Activated CD4-positive, alpha-beta T cell treated with anti-CD3 and anti-CD28 coated beads for 4 hours (primary cell): ENCODE measurements at regions not wholly inside any gene's neighbourhood (a gene's known extent, or its start where the extent isn't known, plus 50 kb on each side); places are given as distances from the start of the nearest gene placed in this dataset.
"Not testable (repeated sequence)": the region's sequence is repeated elsewhere in the genome, so short reads cannot be mapped to it uniquely, and the experiment has no call there.

Source experiments
- DNase-seq, 2 donors: peaks; one replicate each; pipeline ENCODE4 v3.0.0-alpha.2; 2020

DNA sequence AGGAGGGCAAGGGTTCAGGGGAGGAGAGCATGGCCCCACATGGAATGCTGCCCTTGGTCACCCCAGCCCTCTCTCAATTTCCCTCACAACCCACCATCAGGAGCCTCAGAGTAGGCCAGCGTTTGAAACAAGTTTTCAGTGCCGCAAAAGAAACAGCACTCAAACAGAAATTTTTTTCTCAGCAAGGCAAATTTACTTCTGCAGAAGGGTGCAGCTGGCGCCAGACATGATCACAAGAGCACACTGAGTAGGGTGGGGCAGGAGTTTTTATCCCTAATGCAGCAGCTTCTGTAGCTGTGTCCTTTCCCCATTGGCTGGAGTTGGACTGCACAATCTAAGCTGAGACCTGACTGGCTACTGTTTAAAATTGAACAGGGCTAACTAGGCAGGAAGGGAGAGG is 287.8 kb upstream of the CDYL start:
- DNase-seq, result no peak

DNA sequence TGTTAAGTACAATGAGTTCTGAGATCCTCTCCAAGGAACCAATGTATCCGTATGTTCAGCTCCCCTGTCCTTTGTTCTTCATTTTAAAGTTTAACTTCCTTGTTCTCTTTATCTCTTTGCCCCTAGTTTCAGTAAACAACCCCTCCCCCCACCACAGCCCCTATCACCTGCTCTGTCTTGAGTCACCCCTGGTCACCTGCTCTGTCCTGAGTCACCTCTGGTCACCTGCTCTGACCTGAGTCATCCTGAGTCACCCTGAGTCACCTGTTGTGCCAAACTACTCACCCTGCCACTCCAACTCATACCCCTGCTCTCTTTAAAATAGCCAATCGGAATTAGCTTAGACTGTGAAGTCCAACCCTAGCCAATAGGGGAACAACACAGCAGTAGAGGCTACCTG is 288.7 kb upstream of the CDYL start:
- DNase-seq, result no peak

DNA sequence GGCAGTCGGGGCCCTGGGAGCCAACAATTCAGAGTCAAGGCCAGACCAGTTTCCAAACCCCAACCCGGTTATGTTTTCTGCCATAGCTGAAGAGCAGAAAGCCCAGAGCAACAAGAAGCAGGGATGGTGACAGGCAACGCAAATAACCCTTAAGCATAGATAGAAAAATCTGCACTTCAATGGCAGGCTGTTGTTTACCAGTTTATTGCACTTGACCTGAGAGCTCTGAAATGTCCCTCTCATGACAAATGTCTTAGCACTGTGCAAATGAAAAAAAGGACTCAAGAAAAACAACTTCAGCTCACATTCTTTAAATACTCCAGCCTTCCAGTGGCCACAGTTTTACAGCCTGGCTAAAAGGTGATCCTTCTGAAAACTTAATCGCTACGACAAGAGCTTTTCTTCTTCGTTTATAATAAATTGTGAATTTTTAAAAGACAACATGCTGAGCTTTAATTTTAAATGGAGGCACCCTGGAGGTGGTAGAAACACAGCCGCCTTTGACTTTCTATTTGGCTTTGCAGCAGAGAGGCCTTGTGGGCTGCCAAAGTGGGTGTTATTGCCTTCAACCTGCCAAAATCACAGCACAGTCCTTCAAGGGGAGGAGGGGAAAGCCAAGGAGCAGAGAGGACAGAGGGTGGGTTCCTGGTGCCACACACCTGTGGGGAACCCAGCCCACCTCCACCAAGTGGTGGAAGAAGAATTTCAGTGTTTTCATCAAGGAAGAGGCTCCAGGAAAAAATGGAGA is 289.5 kb upstream of the CDYL start:
- DNase-seq, result no peak

DNA sequence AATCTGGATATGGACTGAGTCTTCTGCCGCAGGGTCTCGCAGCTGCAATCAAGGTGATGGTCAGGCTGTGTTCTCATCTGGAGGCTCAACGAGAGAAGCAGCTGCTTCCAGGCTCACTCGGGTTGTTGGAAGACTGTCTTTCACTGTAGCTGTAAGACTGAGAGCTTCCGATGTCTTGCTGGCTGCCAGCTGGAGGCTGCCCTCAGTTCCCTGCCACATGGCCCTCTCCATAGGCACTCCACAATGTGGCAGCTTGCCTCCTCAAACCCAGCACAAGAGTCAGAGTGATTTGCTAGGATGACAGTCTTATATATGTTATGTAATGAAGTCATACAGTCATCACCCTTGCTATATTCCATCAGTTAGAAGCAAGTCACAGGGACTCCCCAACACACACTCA is 290.5 kb upstream of the CDYL start:
- DNase-seq, result no peak

DNA sequence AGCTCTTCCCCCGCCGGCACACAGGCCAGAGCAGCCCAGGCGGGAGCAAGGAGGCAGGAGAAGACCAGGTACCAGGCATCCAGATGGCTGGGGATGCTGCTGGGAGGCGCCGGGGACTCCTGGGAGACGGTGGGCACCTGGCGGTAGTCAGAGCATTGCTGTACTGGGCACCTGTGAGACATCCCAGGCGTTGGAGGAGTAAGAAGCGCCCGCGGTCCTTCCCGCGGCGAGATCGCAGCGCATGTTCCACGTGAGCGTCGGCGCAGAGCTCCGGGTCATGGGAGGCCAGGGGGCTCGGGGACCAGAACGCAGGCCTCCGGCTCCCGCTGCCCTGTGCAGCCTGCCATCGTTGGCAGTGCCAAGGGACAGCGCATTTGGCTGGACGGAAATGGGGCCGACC is 293.7 kb upstream of the CDYL start:
- no peak for DNase-seq

DNA sequence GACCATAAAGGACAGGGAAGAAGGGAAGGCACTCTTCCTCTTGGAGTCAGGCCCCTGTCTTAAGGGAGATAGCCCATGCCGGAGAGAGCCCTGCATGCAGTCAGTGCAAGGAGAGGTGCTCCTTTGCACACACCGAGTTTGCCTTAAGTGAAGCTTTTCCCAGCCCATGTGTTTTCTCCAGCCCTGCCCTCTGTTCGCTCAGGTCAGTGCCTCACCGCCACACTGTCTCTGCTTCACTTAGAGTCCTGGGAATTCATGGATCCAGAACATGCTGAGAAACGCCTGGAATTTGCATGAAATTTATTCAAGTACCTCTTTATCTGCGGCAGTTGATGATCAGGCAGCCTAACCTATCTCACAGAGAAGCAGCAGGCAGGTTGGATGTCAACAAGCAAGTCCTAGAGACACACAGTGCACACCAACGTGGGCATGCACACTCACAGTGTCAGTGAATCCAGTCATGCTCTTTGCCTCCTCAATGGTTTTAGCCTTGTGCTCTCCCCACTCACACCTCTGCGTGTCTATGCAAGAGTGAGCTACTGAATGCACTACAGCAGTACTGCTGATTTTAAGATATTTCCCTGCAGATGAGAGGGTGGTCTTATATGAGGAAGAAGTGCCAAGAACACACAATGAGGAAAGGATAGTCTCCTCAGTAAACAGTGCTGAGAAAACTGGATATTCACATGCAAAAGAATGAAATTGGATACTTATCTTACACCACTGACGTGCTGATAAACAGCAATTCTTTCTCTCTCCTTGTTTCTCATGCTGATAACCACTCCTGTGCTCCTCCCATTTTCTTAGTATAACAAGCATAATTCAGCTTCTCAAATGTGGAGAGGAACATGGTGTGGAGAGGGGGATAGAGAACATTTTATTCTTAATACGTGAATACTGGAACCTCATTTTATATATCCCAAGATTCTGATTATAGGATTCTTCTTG is 295.1 kb upstream of the CDYL start:
- DNase-seq, result no peak

DNA sequence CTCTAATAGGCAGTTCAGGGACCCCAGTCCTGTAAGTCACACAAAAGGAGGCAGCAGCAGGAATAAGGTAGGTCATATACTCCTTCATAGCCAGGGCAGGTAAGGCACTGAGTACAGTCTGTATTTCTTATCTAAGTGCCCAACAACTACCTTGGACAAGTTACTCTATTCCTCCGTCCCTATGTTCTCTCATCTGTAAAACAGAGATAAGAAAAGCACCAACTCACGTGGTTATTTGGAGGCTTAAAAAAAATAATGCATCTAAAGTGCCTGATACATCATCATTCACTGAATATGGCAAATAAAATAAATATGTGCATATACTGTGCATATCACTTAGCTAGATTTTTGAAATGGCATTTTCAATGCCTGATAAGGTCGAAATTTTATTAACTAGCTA is 298.1 kb upstream of the CDYL start:
- no peak for DNase-seq

DNA sequence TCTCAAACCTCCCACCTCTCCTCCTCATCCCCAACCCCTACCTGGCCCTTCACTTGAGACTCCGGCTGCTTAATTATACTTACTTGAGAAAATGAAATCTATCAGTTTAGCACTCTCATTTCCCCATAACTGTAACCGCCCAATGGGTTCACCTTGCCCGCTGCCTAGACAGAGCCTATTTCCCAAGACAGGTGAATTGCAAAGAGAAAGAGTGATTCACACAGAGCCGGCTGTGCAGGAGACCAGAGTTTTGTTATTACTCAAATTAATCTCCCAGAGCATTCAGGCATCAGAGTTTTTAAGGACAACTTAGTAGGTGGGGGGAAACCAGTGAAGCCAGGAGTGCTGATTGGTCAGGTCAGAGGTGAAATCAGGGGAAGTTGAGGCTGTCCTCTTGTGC is 301.4 kb upstream of the CDYL start:
- no peak for DNase-seq

DNA sequence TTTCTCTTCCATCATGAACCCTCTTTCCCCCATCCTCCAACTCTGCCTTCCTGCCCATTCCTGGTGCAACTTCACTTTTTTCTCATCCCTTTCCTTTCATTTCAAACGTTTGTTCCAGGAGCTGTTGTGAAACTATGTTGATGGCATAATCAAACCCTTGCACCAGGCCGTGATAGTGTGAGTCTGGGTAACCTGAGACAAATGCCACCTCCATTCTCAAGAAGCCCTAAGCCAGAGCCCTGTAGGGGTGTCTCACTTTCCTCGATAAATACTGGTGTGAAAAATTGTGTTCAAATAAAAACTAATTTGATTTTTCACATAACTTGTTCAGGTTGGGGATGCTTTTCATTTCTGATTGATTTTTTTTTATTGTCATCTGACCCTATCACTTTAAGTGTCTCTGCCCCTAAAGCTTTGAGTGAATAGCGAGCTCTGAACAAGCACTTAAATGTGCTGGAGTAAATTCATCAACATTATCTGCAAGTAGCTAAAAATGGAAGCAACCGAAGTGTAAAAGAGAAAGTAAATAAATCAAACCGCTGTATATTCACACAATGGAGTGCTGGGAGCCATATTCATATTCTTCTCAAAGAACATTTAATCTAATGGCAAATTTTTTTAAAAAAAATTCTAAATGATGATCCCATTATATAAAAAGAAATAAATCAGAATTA is 303.1 kb upstream of the CDYL start:
- no peak for DNase-seq

DNA sequence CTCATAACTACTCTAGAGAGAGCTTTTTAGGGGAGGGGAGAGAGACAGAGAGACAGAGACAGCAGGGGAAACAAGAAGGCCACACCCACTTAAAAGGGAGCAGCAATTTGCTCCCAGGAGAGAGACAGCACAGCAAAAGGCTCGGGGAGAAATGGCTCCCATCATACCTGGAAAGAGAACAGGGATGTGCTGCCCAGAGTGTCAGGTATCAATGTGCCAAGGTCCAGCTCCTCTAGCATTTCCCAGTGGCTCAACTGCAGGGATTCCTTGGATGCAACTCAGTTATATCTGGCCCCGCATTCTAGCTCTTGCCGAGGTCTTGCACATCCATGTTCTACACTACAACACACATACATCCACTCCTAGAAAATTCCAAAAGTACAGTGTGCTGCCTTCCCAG is 304.0 kb upstream of the CDYL start:
- DNase-seq, result no peak

DNA sequence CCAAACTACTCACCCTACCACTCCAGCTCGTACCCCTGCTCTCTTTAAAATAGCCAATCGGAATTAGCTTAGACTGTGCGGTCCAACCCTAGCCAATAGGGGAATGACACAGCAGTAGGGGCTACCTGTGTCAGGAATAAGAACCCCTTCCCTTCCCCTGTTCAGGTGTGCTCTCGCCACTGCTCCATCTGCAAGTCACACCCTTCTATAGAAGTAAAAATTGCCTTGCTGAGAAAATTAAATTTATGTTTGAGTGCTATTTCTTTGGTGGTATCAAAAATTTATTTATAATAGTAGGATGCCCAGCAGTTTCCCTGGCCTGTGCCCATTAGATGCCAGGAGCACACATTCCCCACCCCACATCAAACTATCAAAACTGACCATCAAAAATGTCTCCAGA is 304.7 kb upstream of the CDYL start:
- DNase-seq, result not testable (repeated sequence)

DNA sequence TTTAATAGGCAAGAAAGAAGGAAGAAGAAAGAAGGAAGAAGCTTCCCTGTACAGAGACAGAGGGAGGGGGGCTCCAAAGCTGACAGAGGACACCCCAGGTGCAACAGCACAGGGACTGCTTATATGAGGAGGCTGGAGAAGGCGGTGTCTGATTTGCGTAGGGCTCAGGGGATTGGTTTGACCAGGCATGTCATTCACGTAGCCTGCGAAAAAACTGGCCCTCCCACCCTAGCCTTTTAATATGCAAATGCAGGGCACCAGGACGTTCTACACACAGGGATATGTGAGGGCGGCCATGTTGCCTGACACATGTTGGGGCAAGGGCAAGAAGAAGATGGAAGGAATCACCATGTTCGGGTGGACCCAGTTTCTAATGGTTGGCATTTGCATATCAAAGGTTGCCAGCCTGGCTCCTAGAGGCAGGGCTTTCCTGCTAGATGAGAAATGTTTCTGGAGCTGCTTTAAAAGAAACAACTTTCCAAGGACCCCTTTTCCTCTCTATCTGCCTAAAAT is 305.4 kb upstream of the CDYL start:
- DNase-seq, result no peak

DNA sequence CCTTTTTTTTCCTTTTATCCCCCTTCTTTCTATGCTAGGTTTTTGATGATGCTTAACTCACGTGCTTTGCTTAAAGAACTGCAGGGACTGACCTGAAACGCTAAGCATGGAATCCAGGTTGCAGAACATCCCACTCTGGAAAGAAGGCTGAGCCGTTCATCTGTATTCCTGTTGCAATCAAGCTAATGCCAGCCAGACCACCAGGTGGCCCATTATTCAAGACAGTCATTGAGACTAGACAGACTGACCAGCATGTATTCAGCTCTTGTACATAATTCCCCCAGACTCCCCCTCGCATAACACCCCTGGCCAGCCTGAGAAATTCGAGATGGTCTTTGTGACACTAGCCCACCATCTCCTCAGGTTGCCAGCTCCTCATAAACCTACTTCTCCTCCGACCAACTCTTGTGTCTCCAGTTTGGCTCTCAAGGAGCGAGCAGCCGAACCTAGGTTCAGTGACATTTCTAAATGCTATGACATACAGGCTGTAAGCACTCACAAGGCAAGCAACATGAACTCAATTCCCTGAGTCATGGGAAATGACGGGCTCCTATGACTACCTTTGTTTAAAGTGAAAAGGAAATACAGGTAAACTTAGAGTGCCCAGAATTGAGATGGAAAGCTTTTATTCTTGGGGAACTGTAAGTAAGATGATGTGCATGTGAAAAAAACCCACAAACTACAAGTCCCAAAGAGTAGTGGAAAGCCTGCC is 309.3 kb upstream of the CDYL start:
- DNase-seq, result no peak

DNA sequence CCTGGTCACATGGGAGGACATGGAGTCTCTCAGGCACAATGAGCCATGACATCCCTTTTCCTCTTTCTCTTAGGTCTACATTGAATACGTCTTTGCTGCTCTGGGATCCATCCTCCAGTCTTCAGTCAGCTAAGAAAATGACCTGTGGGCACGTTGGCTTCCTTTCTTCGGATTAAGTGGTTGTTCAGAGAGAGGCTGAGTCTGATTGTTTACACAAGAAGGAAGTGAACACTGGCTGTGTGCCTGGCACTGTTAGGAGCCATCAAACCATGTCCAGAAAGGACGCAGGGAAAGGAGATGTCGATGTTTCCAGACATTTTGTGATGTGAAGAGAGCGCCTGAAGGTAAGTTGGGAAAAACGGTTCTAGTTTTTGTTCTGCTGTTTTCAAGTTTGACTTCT is 309.9 kb upstream of the CDYL start:
- DNase-seq, result no peak

DNA sequence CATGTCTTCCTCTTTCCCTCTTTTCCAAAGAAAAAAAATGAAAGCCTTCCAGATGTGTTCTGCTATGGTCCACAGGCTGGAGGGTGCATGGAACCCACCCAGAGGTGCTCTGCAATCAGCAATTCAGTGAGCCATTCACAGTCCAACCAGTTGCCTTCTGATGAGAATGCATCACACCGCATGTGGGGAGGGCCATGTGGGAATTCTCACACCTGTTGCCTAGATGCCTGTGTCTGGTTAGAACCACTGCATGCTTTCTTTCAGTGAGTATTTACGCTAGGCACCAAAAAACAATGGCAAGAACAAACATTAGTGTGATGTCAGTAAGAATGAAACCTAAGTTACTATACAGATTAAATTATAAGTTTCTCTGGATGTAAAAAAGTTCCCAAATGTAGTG is 311.6 kb upstream of the CDYL start:
- no peak for DNase-seq

DNA sequence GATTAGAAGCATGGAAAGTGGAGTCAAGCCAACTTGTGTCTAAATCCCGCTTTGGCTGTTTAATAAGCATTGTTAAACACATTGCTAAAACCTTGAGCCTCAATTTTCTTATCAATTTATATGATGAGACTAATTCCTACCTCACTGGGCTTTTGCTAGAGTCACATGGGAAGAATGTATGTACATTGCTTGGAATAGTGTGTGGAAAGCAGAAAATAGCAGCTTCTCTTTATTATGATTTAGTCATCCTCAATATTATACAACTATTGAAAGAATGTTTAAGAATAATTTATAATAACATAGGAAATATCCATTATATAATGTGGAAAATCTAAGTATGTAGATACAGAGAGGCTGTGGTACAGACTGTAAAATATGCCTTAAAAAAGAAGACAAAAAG is 313.0 kb upstream of the CDYL start:
- no peak for DNase-seq

DNA sequence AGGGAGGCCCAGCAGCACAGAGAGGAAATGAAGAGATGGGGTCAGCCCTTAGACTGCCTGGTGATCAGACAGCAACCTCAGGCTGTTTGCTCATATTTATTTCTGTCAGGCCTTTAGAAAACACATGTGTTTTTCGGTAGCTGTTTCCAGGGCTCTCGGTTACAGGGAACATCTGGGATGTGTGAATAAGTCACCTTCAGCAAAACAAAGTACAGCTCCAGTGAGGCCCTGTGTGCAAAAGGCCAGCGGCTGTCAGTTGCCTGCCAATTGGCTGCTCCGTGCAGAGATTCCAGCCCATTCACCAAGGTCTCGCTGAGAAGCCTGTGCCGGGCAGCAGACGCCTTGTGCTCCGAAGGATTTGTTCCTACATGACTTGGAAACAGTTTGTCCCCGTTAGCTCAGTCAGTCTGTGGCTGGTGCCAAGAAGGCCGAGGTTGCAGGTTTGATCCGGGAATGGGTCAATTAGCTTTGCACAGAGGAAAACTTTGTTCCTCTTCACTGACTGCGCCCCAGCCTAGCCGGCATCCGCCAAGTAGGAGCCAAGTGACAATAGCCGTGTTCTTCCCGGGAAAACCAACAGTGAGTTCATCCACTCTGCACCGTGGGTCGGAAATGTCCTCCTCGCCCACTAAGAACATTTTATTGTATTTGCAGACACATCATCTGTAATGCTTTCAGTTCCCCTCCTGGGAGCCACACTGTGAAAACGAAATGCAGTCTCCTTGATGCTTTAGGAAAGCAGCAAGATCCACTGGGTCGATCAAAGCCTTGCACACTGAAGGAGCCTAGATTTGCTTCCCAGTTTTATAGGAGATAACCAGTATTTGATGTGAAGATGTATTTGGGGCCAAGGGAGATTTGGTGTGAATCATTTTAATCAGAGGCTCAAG is 315.4 kb upstream of the CDYL start:
- DNase-seq, result no peak

DNA sequence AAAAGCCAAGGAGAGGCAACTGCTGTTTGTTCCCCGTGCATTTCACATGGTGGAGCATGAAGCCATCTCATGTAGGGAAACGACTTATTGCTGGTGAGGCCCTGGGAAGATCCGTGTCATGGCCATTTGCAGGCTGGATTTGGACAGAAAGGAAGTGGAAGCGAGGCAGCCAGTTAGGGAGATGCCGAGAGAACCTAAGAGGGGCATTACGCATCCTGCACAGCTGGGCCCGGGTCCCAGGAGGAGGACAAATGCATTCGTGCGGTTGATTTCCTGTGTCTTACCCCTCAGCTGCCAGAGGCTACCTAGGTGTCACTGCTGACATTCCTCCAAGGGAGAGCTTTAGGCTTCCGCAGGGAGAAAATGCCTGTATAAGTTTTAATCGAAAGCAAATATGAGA is 316.2 kb upstream of the CDYL start:
- DNase-seq, result no peak

DNA sequence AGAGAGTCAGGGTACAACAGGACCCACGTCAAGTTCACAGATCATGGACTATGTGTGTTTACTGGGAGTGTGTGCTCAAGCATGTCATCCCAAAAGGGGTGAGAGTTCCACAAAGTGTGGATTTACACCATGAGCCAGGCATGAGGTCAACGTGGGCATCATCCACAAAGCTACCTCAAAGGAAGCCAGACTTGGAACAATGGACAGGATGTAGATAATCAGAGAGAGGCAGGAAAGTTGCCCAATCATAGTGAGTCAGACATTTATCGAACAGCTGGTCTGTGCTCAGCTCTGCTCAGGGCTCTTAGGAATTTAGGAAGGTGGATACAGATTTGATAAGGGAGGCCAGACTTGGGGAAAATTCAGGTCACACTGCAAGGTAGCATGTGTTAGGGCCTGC is 317.2 kb upstream of the CDYL start:
- no peak for DNase-seq

DNA sequence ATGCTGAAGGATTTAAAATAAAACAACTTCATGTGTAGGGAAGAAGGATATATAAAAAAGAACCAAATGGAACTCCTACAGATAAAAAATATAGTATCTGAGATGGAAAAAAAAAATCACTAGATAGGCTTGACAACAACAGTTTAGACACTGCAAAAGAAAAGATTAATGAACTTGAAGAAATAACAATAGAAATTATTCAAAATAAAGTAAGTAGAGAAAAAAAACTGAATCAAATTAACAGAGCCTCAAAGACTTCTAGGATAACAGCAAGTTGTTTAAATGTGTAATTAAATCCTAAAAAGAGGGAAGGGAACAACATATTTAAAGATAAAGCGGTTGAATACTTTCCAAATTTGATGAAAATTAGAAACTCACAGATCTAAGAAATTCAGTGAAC is 316.3 kb upstream of the ECI2 start:
- no peak for DNase-seq

DNA sequence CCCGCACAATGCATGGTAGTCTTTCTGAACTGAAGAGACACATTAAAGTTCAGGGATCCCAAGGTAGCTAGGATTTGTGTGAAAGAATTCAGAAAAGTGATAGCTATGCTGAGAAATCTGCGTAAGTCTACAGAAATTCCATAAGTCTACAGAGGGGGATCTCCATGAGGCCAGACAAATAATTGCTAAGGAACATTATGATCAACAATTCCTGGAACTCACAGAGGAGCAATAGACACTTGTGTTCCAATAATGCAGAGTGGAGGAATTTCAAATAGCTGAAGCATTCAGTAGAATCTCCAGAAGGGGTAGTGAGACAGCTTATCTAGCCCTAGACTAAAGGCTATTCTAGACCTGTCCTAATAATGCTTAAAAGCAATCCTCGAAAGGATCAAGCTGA is 315.7 kb upstream of the ECI2 start:
- no peak for DNase-seq

DNA sequence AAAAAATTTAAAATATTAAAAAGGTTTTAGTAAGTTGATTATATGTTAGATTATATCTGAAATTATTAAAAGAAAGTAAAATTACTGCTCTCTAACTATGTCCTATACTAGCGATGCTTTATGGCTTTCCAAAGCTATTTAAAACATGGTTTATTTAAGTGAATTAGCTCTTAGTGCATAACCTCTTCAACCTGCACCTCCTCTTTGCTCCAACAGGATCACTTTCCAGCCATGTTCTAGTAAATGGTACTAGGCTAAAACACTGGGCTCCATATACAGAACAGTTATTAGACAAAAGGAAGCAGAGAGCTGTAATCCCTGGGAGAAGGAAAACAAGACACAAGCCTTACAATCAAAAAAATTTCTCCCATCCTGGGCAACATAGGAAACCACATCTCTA is 314.9 kb upstream of the ECI2 start:
- no peak for DNase-seq
